ENCODE measurements at regions not wholly inside any gene's neighbourhood (a gene's known extent, or its start where the extent isn't known, plus 50 kb on each side); places are given as distances from the start of the nearest gene placed in this dataset.

GRCh38 chr3:105137911-105138310, 228.8 kb upstream of the ALCAM start:
- Histone ChIP-seq H3K4me3 (ENCODE audit: low read length) (no peak overlapping the region), H3K36me3 (ENCODE audit: insufficient read depth, low read length) (no peaks in the 10 kb centered on the region), H3K9me3 (ENCODE audit: low read length) (no peaks in the 10 kb centered on the region), H3K79me2 (replicated peaks; ENCODE audit: insufficient read depth, low read length) (no peaks in the 10 kb centered on the region), H3K4me2 (ENCODE audit: low read length) (no peak overlapping the region), H2AFZ (ENCODE audit: low read depth, low read length) (no peak overlapping the region), H3K9me2 (ENCODE audit: insufficient read depth, low read length) (no peaks in the 10 kb centered on the region), H3F3A (ENCODE audit: insufficient read depth, low read length, poor library complexity, severe bottlenecking) (no peaks in the 10 kb centered on the region), H3K9ac (ENCODE audit: low read length) (no peak overlapping the region), H3K27ac (ENCODE audit: low read length) (no peak overlapping the region), H3K27me3 (ENCODE audit: insufficient read depth, low read depth, low read length) (no peaks in the 10 kb centered on the region), H4K20me1 (ENCODE audit: insufficient read depth) (no peaks in the 10 kb centered on the region)
- TF ChIP-seq RAD21 (conservative IDR thresholded peaks at IDR 0.05), result no peak
- TF ChIP-seq EP300 (conservative IDR thresholded peaks at IDR 0.05; ENCODE audit: poor library complexity, severe bottlenecking), result no peak
- no peak for TF ChIP-seq MXI1 (conservative IDR thresholded peaks at IDR 0.05; ENCODE audit: poor library complexity, severe bottlenecking)
- no peak for TF ChIP-seq TAF1 (IDR thresholded peaks at IDR 0.05; ENCODE audit: low read depth)
- TF ChIP-seq EZH2 (IDR thresholded peaks at IDR 0.05; ENCODE audit: borderline replicate concordance, insufficient read depth, low read length, poor library complexity, severe bottlenecking), result no peak
- TF ChIP-seq POLR2AphosphoS5 (IDR thresholded peaks at IDR 0.05), result no peak
- no peak for TF ChIP-seq CTCF (IDR thresholded peaks at IDR 0.05; ENCODE audit: poor library complexity, severe bottlenecking)
- no peak for TF ChIP-seq SMC3 (conservative IDR thresholded peaks at IDR 0.05; ENCODE audit: poor library complexity)

GRCh38 chr3:105139881-105140560, 226.7 kb upstream of the ALCAM start:
- Histone ChIP-seq H4K20me1 (ENCODE audit: insufficient read depth) (no peaks in the 10 kb centered on the region), H3K9me2 (ENCODE audit: insufficient read depth, low read length) (no peaks in the 10 kb centered on the region), H3K27me3 (ENCODE audit: insufficient read depth, low read depth, low read length) (no peaks in the 10 kb centered on the region), H3K79me2 (replicated peaks; ENCODE audit: insufficient read depth, low read length) (no peaks in the 10 kb centered on the region), H3F3A (ENCODE audit: insufficient read depth, low read length, poor library complexity, severe bottlenecking) (no peaks in the 10 kb centered on the region), H3K9ac (ENCODE audit: low read length) (no peak overlapping the region), H3K4me3 (ENCODE audit: low read length) (no peak overlapping the region), H2AFZ (ENCODE audit: low read depth, low read length) (no peak overlapping the region), H3K9me3 (ENCODE audit: low read length) (no peaks in the 10 kb centered on the region), H3K36me3 (ENCODE audit: insufficient read depth, low read length) (no peaks in the 10 kb centered on the region), H3K27ac (ENCODE audit: low read length) (no peak overlapping the region), H3K4me2 (ENCODE audit: low read length) (no peak overlapping the region)
- TF ChIP-seq POLR2AphosphoS5 (IDR thresholded peaks at IDR 0.05) (no peak), CTCF (IDR thresholded peaks at IDR 0.05; ENCODE audit: poor library complexity, severe bottlenecking) (no peak), TAF1 (IDR thresholded peaks at IDR 0.05; ENCODE audit: low read depth) (no peak), SMC3 (conservative IDR thresholded peaks at IDR 0.05; ENCODE audit: poor library complexity) (no peak), EZH2 (IDR thresholded peaks at IDR 0.05; ENCODE audit: borderline replicate concordance, insufficient read depth, low read length, poor library complexity, severe bottlenecking) (no peak), REST (IDR thresholded peaks at IDR 0.05; ENCODE audit: borderline replicate concordance) (no peak), RAD21 (conservative IDR thresholded peaks at IDR 0.05) (no peak), MXI1 (conservative IDR thresholded peaks at IDR 0.05; ENCODE audit: poor library complexity, severe bottlenecking) (no peak), EP300 (conservative IDR thresholded peaks at IDR 0.05; ENCODE audit: poor library complexity, severe bottlenecking) (no peak)
